H9 (cell line): ENCODE measurements at regions not wholly inside any gene's neighbourhood (a gene's known extent, or its start where the extent isn't known, plus 50 kb on each side); places are given as distances from the start of the nearest gene placed in this dataset.

Source experiments
- DNase-seq: peaks from one replicate; pipeline ENCODE4 v3.0.0-alpha.2; 2017
- H2AFZ ChIP-seq: one replicate; pipeline ENCODE4 v1.6.1; 2013; ENCODE audit warnings: mild to moderate bottlenecking, low read length, control low read depth, moderate library complexity
- H2AK5ac ChIP-seq: 2 replicates; pipeline ENCODE4 v1.6.1; 2013; ENCODE audit warnings: low read length, control low read depth, mixed read lengths; ENCODE audit not compliant: insufficient read length
- H2BK120ac ChIP-seq: one replicate; pipeline ENCODE4 v1.6.1; 2013; ENCODE audit warnings: low read depth, mild to moderate bottlenecking, low read length, control low read depth, inconsistent platforms; ENCODE audit not compliant: poor library complexity, severe bottlenecking
- H2BK12ac ChIP-seq: 2 replicates; pipeline ENCODE4 v1.6.1; 2013; ENCODE audit warnings: low read length, control low read depth, mixed read lengths, low read depth; ENCODE audit not compliant: insufficient read length
- H2BK15ac ChIP-seq: 2 replicates; pipeline ENCODE4 v1.6.1; 2013; ENCODE audit warnings: low read depth, low read length, control low read depth
- H2BK20ac ChIP-seq: one replicate; pipeline ENCODE4 v1.6.1; 2013; ENCODE audit warnings: low read depth, mild to moderate bottlenecking, low read length, control low read depth, inconsistent platforms; ENCODE audit not compliant: poor library complexity, severe bottlenecking
- H2BK5ac ChIP-seq: 2 replicates; pipeline ENCODE4 v1.6.1; 2013; ENCODE audit warnings: low read length, control low read depth, mixed read lengths; ENCODE audit not compliant: insufficient read length
- H3K14ac ChIP-seq: 2 replicates; pipeline ENCODE4 v1.6.1; 2013; ENCODE audit warnings: low read length, control low read depth; ENCODE audit not compliant: insufficient read depth
- H3K18ac ChIP-seq: 2 replicates; pipeline ENCODE4 v1.6.1; 2013; ENCODE audit warnings: low read depth, mild to moderate bottlenecking, mixed read lengths, low read length, control low read depth; ENCODE audit not compliant: insufficient read length
- H3K23ac ChIP-seq: 2 replicates; pipeline ENCODE4 v1.6.1; 2013; ENCODE audit warnings: low read length, control low read depth, mixed read lengths, low read depth; ENCODE audit not compliant: insufficient read length
- H3K23me2 ChIP-seq: 2 replicates; pipeline ENCODE4 v1.6.1; 2013; ENCODE audit warnings: low read depth, mild to moderate bottlenecking, mixed read lengths, low read length, control low read depth; ENCODE audit not compliant: insufficient read length, poor library complexity, severe bottlenecking
- H3K27ac ChIP-seq: 2 replicates; pipeline ENCODE4 v1.5.1; 2013; ENCODE audit warnings: low read length, control low read depth, mixed read lengths, low read depth; ENCODE audit not compliant: insufficient read length
- H3K27me3 ChIP-seq: 2 replicates; pipeline ENCODE4 v1.6.1; 2013; ENCODE audit warnings: low read length, control low read depth, inconsistent platforms; ENCODE audit not compliant: insufficient read depth
- H3K4ac ChIP-seq: 2 replicates; pipeline ENCODE4 v1.6.1; 2013; ENCODE audit warnings: low read depth, mild to moderate bottlenecking, control low read depth, inconsistent platforms, low read length, moderate library complexity
- H3K4me1 ChIP-seq: 2 replicates; pipeline ENCODE4 v1.6.1; 2013; ENCODE audit warnings: low read length, control low read depth, inconsistent platforms; ENCODE audit not compliant: insufficient read depth
- H3K4me2 ChIP-seq: 2 replicates; pipeline ENCODE4 v1.6.1; 2013; ENCODE audit warnings: low read length, control low read depth, mixed read lengths; ENCODE audit not compliant: insufficient read length, insufficient read depth
- H3K56ac ChIP-seq: 2 replicates; pipeline ENCODE4 v1.6.1; 2013; ENCODE audit warnings: low read depth, mild to moderate bottlenecking, mixed read lengths, low read length, control low read depth; ENCODE audit not compliant: insufficient read length
- H3K79me1 ChIP-seq: 2 replicates; pipeline ENCODE4 v1.6.1; 2013; ENCODE audit warnings: low read depth, mild to moderate bottlenecking, moderate library complexity, low read length, control low read depth, inconsistent platforms; ENCODE audit not compliant: insufficient read depth, poor library complexity, severe bottlenecking
- H3K79me2 ChIP-seq: 2 replicates; pipeline ENCODE4 v1.6.1; 2013; ENCODE audit warnings: low read length, control low read depth, inconsistent platforms; ENCODE audit not compliant: insufficient read depth
- H3K9ac ChIP-seq: 2 replicates; pipeline ENCODE4 v1.6.1; 2013; ENCODE audit warnings: low read length, control low read depth, mixed read lengths; ENCODE audit not compliant: insufficient read length; ENCODE audit errors: extremely low read depth
- H3K9me3 ChIP-seq: one replicate; pipeline ENCODE4 v1.6.1; 2013; ENCODE audit warnings: low read depth, low read length, inconsistent platforms; ENCODE audit not compliant: control insufficient read depth
- H3T11ph ChIP-seq: one replicate; pipeline ENCODE4 v1.6.1; 2013; ENCODE audit warnings: mild to moderate bottlenecking, low read length, control low read depth, inconsistent platforms
- H4K20me1 ChIP-seq: one replicate; pipeline ENCODE4 v1.6.1; 2013; ENCODE audit not compliant: control insufficient read depth, insufficient read length, insufficient read depth
- H4K5ac ChIP-seq: 2 replicates; pipeline ENCODE4 v1.6.1; 2013; ENCODE audit warnings: low read depth, mild to moderate bottlenecking, mixed read lengths, low read length, control low read depth; ENCODE audit not compliant: insufficient read length
- H4K8ac ChIP-seq: replicated peaks from 2 replicates; pipeline ENCODE4 v1.6.1; 2013; ENCODE audit warnings: low read length, control low read depth, mixed read lengths, low read depth; ENCODE audit not compliant: insufficient read length
- H4K91ac ChIP-seq: 2 replicates; pipeline ENCODE4 v1.6.1; 2013; ENCODE audit warnings: low read depth, mild to moderate bottlenecking, moderate library complexity, mixed read lengths, low read length, control low read depth; ENCODE audit not compliant: insufficient read length
- H3K27ac Mint-ChIP-seq, 3 experiments: 2 replicates in 2 of 3; 3 replicates in 1 of 3; pipeline ENCODE4 v1.8.0; 2020 to 2021; ENCODE audit warnings: mixed read lengths in 3 of 3, mild to moderate bottlenecking in 1 of 3, moderate library complexity in 1 of 3
- H3K27me3 Mint-ChIP-seq: 2 replicates; pipeline ENCODE4 v1.8.0; 2021; ENCODE audit warnings: low read depth, mild to moderate bottlenecking, moderate library complexity, mixed read lengths
- H3K36me3 Mint-ChIP-seq, 3 experiments: 2 replicates in 2 of 3; 3 replicates in 1 of 3; pipeline ENCODE4 v1.8.0; 2020 to 2021; ENCODE audit warnings: low read depth in 3 of 3, mixed read lengths in 3 of 3; ENCODE audit not compliant: insufficient read depth in 1 of 3
- H3K4me1 Mint-ChIP-seq, 2 experiments: 2 replicates each; pipeline ENCODE4 v1.8.0; 2020; ENCODE audit warnings: mixed read lengths in 2 of 2
- H3K4me3 Mint-ChIP-seq, 2 experiments: 2 replicates in 1 of 2; 3 replicates in 1 of 2; pipeline ENCODE4 v1.8.0; 2020 to 2021; ENCODE audit warnings: mild to moderate bottlenecking in 2 of 2, mixed read lengths in 2 of 2, moderate library complexity in 1 of 2
- H3K9me3 Mint-ChIP-seq, 2 experiments: 2 replicates in 1 of 2; 3 replicates in 1 of 2; pipeline ENCODE4 v1.8.0; 2020; ENCODE audit warnings: mild to moderate bottlenecking in 2 of 2, mixed read lengths in 2 of 2, moderate library complexity in 1 of 2
- WGBS: extraction: QIAGEN DNeasy Blood & Tissue Kit; methylation state at CpG from one replicate; pipeline ENCODE4 v1.1.7; 2013; ENCODE audit warnings: missing lambda C conversion rate, low lambda C conversion rate, mixed read lengths; ENCODE audit not compliant: insufficient read length; ENCODE audit errors: extremely low coverage; 5-methylcytosine and 5-hydroxymethylcytosine counted together
- TF ChIP-seq, protein P1 (sequence below): fragments of 200-600 bp; sonication (generic); conservative IDR thresholded peaks from 3 replicates; pipeline ENCODE4 v1.8.0; 2021; ENCODE audit warnings: antibody characterized with exemption, mild to moderate bottlenecking

DNA sequence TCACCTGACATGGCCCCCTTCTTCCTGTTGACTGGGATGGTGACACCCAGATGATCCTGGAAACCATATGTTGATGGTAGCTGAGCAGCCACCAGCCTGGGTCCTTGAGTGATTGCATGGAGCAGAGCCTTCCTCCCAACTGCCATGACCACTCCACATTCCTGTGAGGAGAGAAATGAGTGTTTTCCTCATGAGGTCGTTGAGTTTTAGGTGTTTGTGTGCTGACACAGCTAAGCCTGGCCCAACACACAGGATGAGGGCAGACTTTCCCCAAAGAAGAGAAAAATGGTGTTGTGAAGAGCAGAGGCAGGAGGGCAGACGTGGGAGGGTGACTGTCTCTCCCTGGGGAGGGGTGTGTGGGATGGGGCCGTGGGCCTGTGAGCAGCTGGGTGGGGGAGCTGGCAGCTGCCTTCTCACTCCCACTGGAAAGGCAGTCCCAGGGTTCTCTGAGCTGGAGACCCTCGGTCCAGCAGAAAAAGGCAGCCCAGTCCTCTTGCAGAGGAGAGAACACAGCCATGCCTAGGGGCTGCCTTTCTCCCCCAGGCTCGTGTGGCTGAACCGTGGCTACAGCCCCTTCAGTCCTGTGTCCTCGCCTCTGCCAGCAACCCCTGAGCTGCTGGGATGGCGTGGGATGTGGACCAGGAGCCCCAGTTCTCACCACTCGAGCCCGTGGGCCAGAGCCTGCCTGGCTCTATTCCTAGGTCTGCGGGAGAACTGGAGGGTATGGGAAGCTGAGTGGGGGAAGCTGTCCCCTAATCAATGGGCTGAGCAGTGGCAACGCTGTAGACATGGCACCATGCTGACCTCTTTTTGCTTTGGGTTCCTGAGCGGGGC lies 257.0 kb downstream of the ADGRD1 start:
- no peak overlapping the region for H3K4me3 Mint-ChIP-seq
- Histone ChIP-seq H3K4ac (no peak overlapping the region), H4K8ac (no peak overlapping the region), H2AK5ac (no peak overlapping the region), H4K91ac (no peak overlapping the region), H3K4me2 (no peak overlapping the region), H2BK15ac (no peak overlapping the region), H2BK20ac (no peak overlapping the region), H4K20me1 (no peaks in the 10 kb centered on the region), H3K23ac (no peak overlapping the region), H3K4me1 (no peaks in the 10 kb centered on the region), H3K9me3 (no peaks in the 10 kb centered on the region), H2AFZ (no peak overlapping the region), H3K14ac (no peak overlapping the region), H3T11ph (no peak overlapping the region), H3K79me2 (no peaks in the 10 kb centered on the region), H3K9ac (no peak overlapping the region), H3K27me3 (no peaks in the 10 kb centered on the region), H3K79me1 (no peaks in the 10 kb centered on the region), H3K18ac (peak overlapping the region; percentile 3), H3K27ac (no peak overlapping the region), H4K5ac (no peak overlapping the region), H2BK12ac (no peak overlapping the region), H3K56ac (no peak overlapping the region), H3K23me2 (no peaks in the 10 kb centered on the region), H2BK120ac (no peak overlapping the region), H2BK5ac (no peak overlapping the region)
- H3K4me1 Mint-ChIP-seq: peaks cover 0 to 9% of the 10 kb centered on the region in 2 experiments; a peak in 3 of 4 replicates
- TF ChIP-seq, protein P1, sequence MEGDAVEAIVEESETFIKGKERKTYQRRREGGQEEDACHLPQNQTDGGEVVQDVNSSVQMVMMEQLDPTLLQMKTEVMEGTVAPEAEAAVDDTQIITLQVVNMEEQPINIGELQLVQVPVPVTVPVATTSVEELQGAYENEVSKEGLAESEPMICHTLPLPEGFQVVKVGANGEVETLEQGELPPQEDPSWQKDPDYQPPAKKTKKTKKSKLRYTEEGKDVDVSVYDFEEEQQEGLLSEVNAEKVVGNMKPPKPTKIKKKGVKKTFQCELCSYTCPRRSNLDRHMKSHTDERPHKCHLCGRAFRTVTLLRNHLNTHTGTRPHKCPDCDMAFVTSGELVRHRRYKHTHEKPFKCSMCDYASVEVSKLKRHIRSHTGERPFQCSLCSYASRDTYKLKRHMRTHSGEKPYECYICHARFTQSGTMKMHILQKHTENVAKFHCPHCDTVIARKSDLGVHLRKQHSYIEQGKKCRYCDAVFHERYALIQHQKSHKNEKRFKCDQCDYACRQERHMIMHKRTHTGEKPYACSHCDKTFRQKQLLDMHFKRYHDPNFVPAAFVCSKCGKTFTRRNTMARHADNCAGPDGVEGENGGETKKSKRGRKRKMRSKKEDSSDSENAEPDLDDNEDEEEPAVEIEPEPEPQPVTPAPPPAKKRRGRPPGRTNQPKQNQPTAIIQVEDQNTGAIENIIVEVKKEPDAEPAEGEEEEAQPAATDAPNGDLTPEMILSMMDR: no peak
- peaks cover 7% of the 10 kb centered on the region; the same call in 1 of the 2 replicates for H3K27me3 Mint-ChIP-seq
- DNase-seq: peak; percentile 20
- no peak overlapping the region for H3K27ac Mint-ChIP-seq
- H3K36me3 Mint-ChIP-seq: peaks cover 7 to 14% (median 8%) of the 10 kb centered on the region in 3 experiments; a peak in 6 of 7 replicates
- WGBS: no CpG with 5 or more reads among the region's 13 CpGs
- peaks cover 12 to 18% of the 10 kb centered on the region in 2 experiments for H3K9me3 Mint-ChIP-seq
